ENCODE measurements at regions not wholly inside any gene's neighbourhood (a gene's known extent, or its start where the extent isn't known, plus 50 kb on each side); places are given as distances from the start of the nearest gene placed in this dataset.

DNA sequence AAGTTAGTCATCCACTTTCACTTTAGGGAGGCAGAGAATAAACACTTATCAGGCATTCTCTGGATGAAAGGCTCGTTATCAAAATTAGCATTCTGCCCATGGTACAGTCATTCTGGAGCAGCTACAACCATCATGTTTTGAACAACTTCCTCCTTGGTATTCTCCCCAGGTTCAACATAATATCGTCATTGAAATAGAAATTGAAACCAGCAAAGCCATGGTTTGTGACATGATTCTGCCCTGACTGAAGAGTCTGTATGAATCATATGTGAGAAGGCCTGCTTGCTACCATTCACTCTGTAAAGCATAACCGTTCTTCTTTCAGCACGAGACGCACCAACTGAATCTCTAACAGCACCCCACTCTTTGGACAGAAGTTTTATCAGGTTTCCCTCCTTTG, 127.5 kb upstream of the RADX start:
- TF ChIP-seq, protein P1, sequence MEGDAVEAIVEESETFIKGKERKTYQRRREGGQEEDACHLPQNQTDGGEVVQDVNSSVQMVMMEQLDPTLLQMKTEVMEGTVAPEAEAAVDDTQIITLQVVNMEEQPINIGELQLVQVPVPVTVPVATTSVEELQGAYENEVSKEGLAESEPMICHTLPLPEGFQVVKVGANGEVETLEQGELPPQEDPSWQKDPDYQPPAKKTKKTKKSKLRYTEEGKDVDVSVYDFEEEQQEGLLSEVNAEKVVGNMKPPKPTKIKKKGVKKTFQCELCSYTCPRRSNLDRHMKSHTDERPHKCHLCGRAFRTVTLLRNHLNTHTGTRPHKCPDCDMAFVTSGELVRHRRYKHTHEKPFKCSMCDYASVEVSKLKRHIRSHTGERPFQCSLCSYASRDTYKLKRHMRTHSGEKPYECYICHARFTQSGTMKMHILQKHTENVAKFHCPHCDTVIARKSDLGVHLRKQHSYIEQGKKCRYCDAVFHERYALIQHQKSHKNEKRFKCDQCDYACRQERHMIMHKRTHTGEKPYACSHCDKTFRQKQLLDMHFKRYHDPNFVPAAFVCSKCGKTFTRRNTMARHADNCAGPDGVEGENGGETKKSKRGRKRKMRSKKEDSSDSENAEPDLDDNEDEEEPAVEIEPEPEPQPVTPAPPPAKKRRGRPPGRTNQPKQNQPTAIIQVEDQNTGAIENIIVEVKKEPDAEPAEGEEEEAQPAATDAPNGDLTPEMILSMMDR (IDR thresholded peaks at IDR 0.05), result no peak
- TF ChIP-seq EZH2phosphoT487 (IDR thresholded peaks at IDR 0.05), result no peak
